Caco-2 (cell line): ENCODE measurements at regions not wholly inside any gene's neighbourhood (a gene's known extent, or its start where the extent isn't known, plus 50 kb on each side); places are given as distances from the start of the nearest gene placed in this dataset.
A peak's percentile ranks its signal among the peaks of the same experiment; 100 is the strongest.

Experiments used
- BruUV-seq: library from RNA; stranded (reverse); fragments of 400-500 nt; replicated peaks from 2 replicates; lab custom pipeline; 2021; lab: Mats Ljungman, UMichigan
- CTCF ChIA-PET: fragments of 300-600 bp; sonication (Branson Sonifier 250); formaldehyde crosslinking; loops from one replicate; lab custom pipeline; 2022; ENCODE audit warnings: antibody characterized with exemption; lab: Charles Lee
- POLR2A ChIA-PET: fragments of 300-600 bp; sonication (Branson Sonifier 250); formaldehyde crosslinking; loops from one replicate; lab custom pipeline; 2022; ENCODE audit warnings: antibody characterized with exemption; lab: Charles Lee
- DNase-seq, 2 experiments: peaks; one replicate each; pipeline versions ENCODE4 v3.0.0 to v3.0.0-alpha.2; 2020 to 2022
- H3K27me3 ChIP-seq: replicated peaks from 2 replicates; pipeline ENCODE4 v1.6.0; 2011; ENCODE audit warnings: low read length; ENCODE audit not compliant: control insufficient read depth, insufficient read depth
- H3K36me3 ChIP-seq: 2 replicates; pipeline ENCODE4 v1.5.1; 2011; ENCODE audit warnings: low read length; ENCODE audit not compliant: control insufficient read depth, insufficient read depth
- H3K4me1 ChIP-seq: fragments of 250-450 bp; sonication (Bioruptor Pico); 2 replicates; pipeline ENCODE4 v1.5.1; 2020; ENCODE audit warnings: mild to moderate bottlenecking
- H3K4me3 ChIP-seq: 2 replicates; pipeline ENCODE4 v1.5.1; 2011; ENCODE audit warnings: low read depth, mild to moderate bottlenecking, control low read depth, low read length
- H3K9me3 ChIP-seq: fragments of 250-450 bp; sonication (Bioruptor Pico); 2 replicates; pipeline ENCODE4 v1.5.1; 2020; ENCODE audit warnings: mild to moderate bottlenecking, moderate library complexity
- H3K27ac Mint-ChIP-seq: one replicate; pipeline ENCODE4 v1.8.0; 2022; ENCODE audit warnings: mixed read lengths; ENCODE audit not compliant: unreplicated experiment
- H3K27me3 Mint-ChIP-seq: one replicate; pipeline ENCODE4 v1.8.0; 2022; ENCODE audit warnings: mixed read lengths; ENCODE audit not compliant: insufficient read depth, unreplicated experiment
- H3K36me3 Mint-ChIP-seq: one replicate; pipeline ENCODE4 v1.8.0; 2022; ENCODE audit warnings: mild to moderate bottlenecking, mixed read lengths; ENCODE audit not compliant: insufficient read depth, unreplicated experiment
- H3K4me1 Mint-ChIP-seq: one replicate; pipeline ENCODE4 v1.8.0; 2022; ENCODE audit warnings: low read depth, mixed read lengths; ENCODE audit not compliant: unreplicated experiment
- H3K4me3 Mint-ChIP-seq: one replicate; pipeline ENCODE4 v1.8.0; 2022; ENCODE audit warnings: mild to moderate bottlenecking, moderate library complexity, mixed read lengths; ENCODE audit not compliant: unreplicated experiment
- H3K9me3 Mint-ChIP-seq: one replicate; pipeline ENCODE4 v1.8.0; 2022; ENCODE audit warnings: mixed read lengths; ENCODE audit not compliant: unreplicated experiment
- intact Hi-C: fragments of 100-400 bp; cut with micrococcal nuclease; formaldehyde crosslinking; loops from one replicate; pipeline ENCODE4 v1.10.0; 2022; ENCODE audit not compliant: unreplicated experiment
- TF ChIP-seq, protein P1 (sequence below), 2 experiments: fragments of 200-600 bp in 1 of 2; IDR thresholded peaks; 1 replicate in 1 of 2; 2 replicates in 1 of 2; pipeline versions ENCODE4 v1.5.1 to v1.8.0; 2011 to 2022; ENCODE audit warnings: antibody characterized with exemption in 1 of 2, control low read depth in 1 of 2, inconsistent platforms in 1 of 2, low read depth in 1 of 2, low read length in 1 of 2, mild to moderate bottlenecking in 1 of 2, moderate library complexity in 1 of 2; ENCODE audit not compliant: insufficient read depth in 1 of 2, severe bottlenecking in 1 of 2, unreplicated experiment in 1 of 2

DNA sequence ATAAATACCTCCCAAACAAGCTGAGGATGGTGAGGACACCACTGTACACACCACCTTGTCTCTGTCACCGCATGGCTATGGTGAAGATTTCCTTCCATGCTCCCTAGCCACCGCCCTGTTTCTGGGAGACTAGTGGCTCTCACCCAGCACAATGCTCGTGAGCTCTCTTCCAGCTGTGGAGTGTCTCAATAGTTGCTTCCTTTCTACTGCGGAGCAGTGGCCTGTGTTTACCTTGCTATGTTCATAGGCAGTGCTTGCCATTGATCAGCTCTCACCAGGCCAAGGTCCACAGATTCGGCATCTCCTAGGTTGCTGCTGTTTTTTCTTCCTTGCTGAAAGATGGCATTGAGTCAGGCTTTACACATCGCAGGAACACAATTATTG lies 313.6 kb upstream of the RTL1 start:
- Mint-ChIP-seq H3K4me3 (no peak overlapping the region), H3K27me3 (no peaks in the 10 kb centered on the region), H3K4me1 (no peaks in the 10 kb centered on the region), H3K27ac (no peak overlapping the region), H3K9me3 (peaks cover 28% of the 10 kb centered on the region), H3K36me3 (peaks cover 5% of the 10 kb centered on the region)
- ChIA-PET CTCF (no interaction called here), POLR2A (no interaction called here)
- no peaks in the 10 kb centered on the region for H3K36me3 ChIP-seq
- no peaks in the 10 kb centered on the region for H3K27me3 ChIP-seq
- TF ChIP-seq, protein P1, sequence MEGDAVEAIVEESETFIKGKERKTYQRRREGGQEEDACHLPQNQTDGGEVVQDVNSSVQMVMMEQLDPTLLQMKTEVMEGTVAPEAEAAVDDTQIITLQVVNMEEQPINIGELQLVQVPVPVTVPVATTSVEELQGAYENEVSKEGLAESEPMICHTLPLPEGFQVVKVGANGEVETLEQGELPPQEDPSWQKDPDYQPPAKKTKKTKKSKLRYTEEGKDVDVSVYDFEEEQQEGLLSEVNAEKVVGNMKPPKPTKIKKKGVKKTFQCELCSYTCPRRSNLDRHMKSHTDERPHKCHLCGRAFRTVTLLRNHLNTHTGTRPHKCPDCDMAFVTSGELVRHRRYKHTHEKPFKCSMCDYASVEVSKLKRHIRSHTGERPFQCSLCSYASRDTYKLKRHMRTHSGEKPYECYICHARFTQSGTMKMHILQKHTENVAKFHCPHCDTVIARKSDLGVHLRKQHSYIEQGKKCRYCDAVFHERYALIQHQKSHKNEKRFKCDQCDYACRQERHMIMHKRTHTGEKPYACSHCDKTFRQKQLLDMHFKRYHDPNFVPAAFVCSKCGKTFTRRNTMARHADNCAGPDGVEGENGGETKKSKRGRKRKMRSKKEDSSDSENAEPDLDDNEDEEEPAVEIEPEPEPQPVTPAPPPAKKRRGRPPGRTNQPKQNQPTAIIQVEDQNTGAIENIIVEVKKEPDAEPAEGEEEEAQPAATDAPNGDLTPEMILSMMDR (IDR thresholded peaks at IDR 0.05; ENCODE audit: insufficient read depth in 1 of 2, low read depth in 1 of 2, low read length in 1 of 2, severe bottlenecking in 1 of 2, unreplicated experiment in 1 of 2): no peak
- 0 out of 2 replicates have a peak, but pooled peaks cover 3% of the 10 kb centered on the region for H3K9me3 ChIP-seq
- intact Hi-C loops: no loop called here
- H3K4me3 ChIP-seq: no peak overlapping the region
- peaks cover 11% of the 10 kb centered on the region for H3K4me1 ChIP-seq
- BruUV-seq: no TSS peak
- DNase-seq: peak in 1 of 2 experiments; percentile 28

DNA sequence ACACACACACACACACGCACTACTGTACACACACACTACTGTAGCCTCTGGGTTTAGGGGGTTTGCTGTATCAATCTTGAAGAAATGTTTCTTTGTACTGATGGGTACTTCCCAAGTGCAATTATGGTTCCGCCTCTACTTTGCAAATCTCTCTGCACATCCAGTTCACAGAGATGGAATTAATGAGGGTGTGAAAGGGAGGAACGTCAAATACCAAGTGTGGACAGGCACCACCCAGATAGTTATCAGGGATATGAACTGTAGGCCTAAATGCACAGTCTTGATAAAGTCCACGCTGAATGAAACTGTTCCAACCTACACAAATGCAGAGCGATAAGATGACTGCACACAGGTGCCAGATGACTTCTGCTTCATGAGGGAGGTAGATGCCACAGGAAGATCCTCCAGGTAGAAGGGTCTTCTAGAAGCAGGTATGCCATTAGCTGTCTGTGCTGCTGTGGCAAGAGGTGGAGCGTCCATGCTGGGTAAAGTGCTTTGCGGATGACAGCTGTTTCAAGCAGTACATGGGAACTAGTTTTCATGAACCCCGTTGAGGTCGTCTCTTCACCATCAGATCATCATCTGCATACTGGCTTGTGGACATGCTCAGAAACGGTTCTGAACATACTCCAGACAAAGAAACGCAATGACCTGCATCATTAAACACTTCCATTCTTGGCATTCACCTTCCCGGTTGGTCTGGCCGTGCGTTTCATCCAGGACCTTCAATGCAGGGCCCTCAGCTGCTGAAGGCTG lies 314.3 kb upstream of the RTL1 start:
- ChIA-PET CTCF (no interaction called here), POLR2A (no interaction called here)
- Mint-ChIP-seq H3K36me3 (peaks cover 5% of the 10 kb centered on the region), H3K27ac (no peak overlapping the region), H3K4me3 (no peak overlapping the region), H3K9me3 (peaks cover 23% of the 10 kb centered on the region), H3K4me1 (no peaks in the 10 kb centered on the region), H3K27me3 (no peaks in the 10 kb centered on the region)
- H3K4me3 ChIP-seq: no peak overlapping the region
- no TSS peak for BruUV-seq
- intact Hi-C loops: no loop called here
- peak in 1 of 2 experiments; percentile 7 for DNase-seq
- TF ChIP-seq, protein P1 (IDR thresholded peaks at IDR 0.05; ENCODE audit: insufficient read depth in 1 of 2, low read depth in 1 of 2, low read length in 1 of 2, severe bottlenecking in 1 of 2, unreplicated experiment in 1 of 2): no peak
- H3K9me3 ChIP-seq: 0 out of 2 replicates have a peak, but pooled peaks cover 3% of the 10 kb centered on the region
- no peaks in the 10 kb centered on the region for H3K36me3 ChIP-seq
- no peaks in the 10 kb centered on the region for H3K27me3 ChIP-seq
- H3K4me1 ChIP-seq: peaks cover 11% of the 10 kb centered on the region

- Histone ChIP-seq H3K27me3 (no peaks in the 10 kb centered on the region), H3K4me1 (peaks cover 11% of the 10 kb centered on the region), H3K36me3 (no peaks in the 10 kb centered on the region), H3K9me3 (0 out of 2 replicates have a peak, but pooled peaks cover 3% of the 10 kb centered on the region), H3K4me3 (no peak overlapping the region)
- DNase-seq: peak in 1 of 2 experiments; percentile 9
- Mint-ChIP-seq H3K27me3 (no peaks in the 10 kb centered on the region), H3K4me1 (no peaks in the 10 kb centered on the region), H3K4me3 (no peak overlapping the region), H3K36me3 (peaks cover 5% of the 10 kb centered on the region), H3K9me3 (peaks cover 17% of the 10 kb centered on the region), H3K27ac (no peak overlapping the region)
- intact Hi-C loops: no loop called here
- TF ChIP-seq, protein P1 (IDR thresholded peaks at IDR 0.05; ENCODE audit: insufficient read depth in 1 of 2, low read depth in 1 of 2, low read length in 1 of 2, severe bottlenecking in 1 of 2, unreplicated experiment in 1 of 2): no peak
- ChIA-PET POLR2A (no interaction called here), CTCF (no interaction called here)
- no TSS peak for BruUV-seq
These were observed 316.6 kb upstream of the RTL1 start for GRCh38 chr14:101219896-101220703.
